H9 (cell line): ENCODE measurements at regions not wholly inside any gene's neighbourhood (a gene's known extent, or its start where the extent isn't known, plus 50 kb on each side); places are given as distances from the start of the nearest gene placed in this dataset.

Source experiments
- DNase-seq: peaks from one replicate; pipeline ENCODE4 v3.0.0-alpha.2; 2017
- H2AFZ ChIP-seq: one replicate; pipeline ENCODE4 v1.6.1; 2013; ENCODE audit warnings: mild to moderate bottlenecking, low read length, control low read depth, moderate library complexity
- H2AK5ac ChIP-seq: 2 replicates; pipeline ENCODE4 v1.6.1; 2013; ENCODE audit warnings: low read length, control low read depth, mixed read lengths; ENCODE audit not compliant: insufficient read length
- H2BK120ac ChIP-seq: one replicate; pipeline ENCODE4 v1.6.1; 2013; ENCODE audit warnings: low read depth, mild to moderate bottlenecking, low read length, control low read depth, inconsistent platforms; ENCODE audit not compliant: poor library complexity, severe bottlenecking
- H2BK12ac ChIP-seq: 2 replicates; pipeline ENCODE4 v1.6.1; 2013; ENCODE audit warnings: low read length, control low read depth, mixed read lengths, low read depth; ENCODE audit not compliant: insufficient read length
- H2BK15ac ChIP-seq: 2 replicates; pipeline ENCODE4 v1.6.1; 2013; ENCODE audit warnings: low read depth, low read length, control low read depth
- H2BK20ac ChIP-seq: one replicate; pipeline ENCODE4 v1.6.1; 2013; ENCODE audit warnings: low read depth, mild to moderate bottlenecking, low read length, control low read depth, inconsistent platforms; ENCODE audit not compliant: poor library complexity, severe bottlenecking
- H2BK5ac ChIP-seq: 2 replicates; pipeline ENCODE4 v1.6.1; 2013; ENCODE audit warnings: low read length, control low read depth, mixed read lengths; ENCODE audit not compliant: insufficient read length
- H3K14ac ChIP-seq: 2 replicates; pipeline ENCODE4 v1.6.1; 2013; ENCODE audit warnings: low read length, control low read depth; ENCODE audit not compliant: insufficient read depth
- H3K18ac ChIP-seq: 2 replicates; pipeline ENCODE4 v1.6.1; 2013; ENCODE audit warnings: low read depth, mild to moderate bottlenecking, mixed read lengths, low read length, control low read depth; ENCODE audit not compliant: insufficient read length
- H3K23ac ChIP-seq: 2 replicates; pipeline ENCODE4 v1.6.1; 2013; ENCODE audit warnings: low read length, control low read depth, mixed read lengths, low read depth; ENCODE audit not compliant: insufficient read length
- H3K23me2 ChIP-seq: 2 replicates; pipeline ENCODE4 v1.6.1; 2013; ENCODE audit warnings: low read depth, mild to moderate bottlenecking, mixed read lengths, low read length, control low read depth; ENCODE audit not compliant: insufficient read length, poor library complexity, severe bottlenecking
- H3K27ac ChIP-seq: 2 replicates; pipeline ENCODE4 v1.5.1; 2013; ENCODE audit warnings: low read length, control low read depth, mixed read lengths, low read depth; ENCODE audit not compliant: insufficient read length
- H3K27me3 ChIP-seq: 2 replicates; pipeline ENCODE4 v1.6.1; 2013; ENCODE audit warnings: low read length, control low read depth, inconsistent platforms; ENCODE audit not compliant: insufficient read depth
- H3K4ac ChIP-seq: 2 replicates; pipeline ENCODE4 v1.6.1; 2013; ENCODE audit warnings: low read depth, mild to moderate bottlenecking, control low read depth, inconsistent platforms, low read length, moderate library complexity
- H3K4me1 ChIP-seq: 2 replicates; pipeline ENCODE4 v1.6.1; 2013; ENCODE audit warnings: low read length, control low read depth, inconsistent platforms; ENCODE audit not compliant: insufficient read depth
- H3K4me2 ChIP-seq: 2 replicates; pipeline ENCODE4 v1.6.1; 2013; ENCODE audit warnings: low read length, control low read depth, mixed read lengths; ENCODE audit not compliant: insufficient read length, insufficient read depth
- H3K56ac ChIP-seq: 2 replicates; pipeline ENCODE4 v1.6.1; 2013; ENCODE audit warnings: low read depth, mild to moderate bottlenecking, mixed read lengths, low read length, control low read depth; ENCODE audit not compliant: insufficient read length
- H3K79me1 ChIP-seq: 2 replicates; pipeline ENCODE4 v1.6.1; 2013; ENCODE audit warnings: low read depth, mild to moderate bottlenecking, moderate library complexity, low read length, control low read depth, inconsistent platforms; ENCODE audit not compliant: insufficient read depth, poor library complexity, severe bottlenecking
- H3K79me2 ChIP-seq: 2 replicates; pipeline ENCODE4 v1.6.1; 2013; ENCODE audit warnings: low read length, control low read depth, inconsistent platforms; ENCODE audit not compliant: insufficient read depth
- H3K9ac ChIP-seq: 2 replicates; pipeline ENCODE4 v1.6.1; 2013; ENCODE audit warnings: low read length, control low read depth, mixed read lengths; ENCODE audit not compliant: insufficient read length; ENCODE audit errors: extremely low read depth
- H3K9me3 ChIP-seq: one replicate; pipeline ENCODE4 v1.6.1; 2013; ENCODE audit warnings: low read depth, low read length, inconsistent platforms; ENCODE audit not compliant: control insufficient read depth
- H3T11ph ChIP-seq: one replicate; pipeline ENCODE4 v1.6.1; 2013; ENCODE audit warnings: mild to moderate bottlenecking, low read length, control low read depth, inconsistent platforms
- H4K20me1 ChIP-seq: one replicate; pipeline ENCODE4 v1.6.1; 2013; ENCODE audit not compliant: control insufficient read depth, insufficient read length, insufficient read depth
- H4K5ac ChIP-seq: 2 replicates; pipeline ENCODE4 v1.6.1; 2013; ENCODE audit warnings: low read depth, mild to moderate bottlenecking, mixed read lengths, low read length, control low read depth; ENCODE audit not compliant: insufficient read length
- H4K8ac ChIP-seq: replicated peaks from 2 replicates; pipeline ENCODE4 v1.6.1; 2013; ENCODE audit warnings: low read length, control low read depth, mixed read lengths, low read depth; ENCODE audit not compliant: insufficient read length
- H4K91ac ChIP-seq: 2 replicates; pipeline ENCODE4 v1.6.1; 2013; ENCODE audit warnings: low read depth, mild to moderate bottlenecking, moderate library complexity, mixed read lengths, low read length, control low read depth; ENCODE audit not compliant: insufficient read length
- H3K27ac Mint-ChIP-seq, 3 experiments: 2 replicates in 2 of 3; 3 replicates in 1 of 3; pipeline ENCODE4 v1.8.0; 2020 to 2021; ENCODE audit warnings: mixed read lengths in 3 of 3, mild to moderate bottlenecking in 1 of 3, moderate library complexity in 1 of 3
- H3K27me3 Mint-ChIP-seq: 2 replicates; pipeline ENCODE4 v1.8.0; 2021; ENCODE audit warnings: low read depth, mild to moderate bottlenecking, moderate library complexity, mixed read lengths
- H3K36me3 Mint-ChIP-seq, 3 experiments: 2 replicates in 2 of 3; 3 replicates in 1 of 3; pipeline ENCODE4 v1.8.0; 2020 to 2021; ENCODE audit warnings: low read depth in 3 of 3, mixed read lengths in 3 of 3; ENCODE audit not compliant: insufficient read depth in 1 of 3
- H3K4me1 Mint-ChIP-seq, 2 experiments: 2 replicates each; pipeline ENCODE4 v1.8.0; 2020; ENCODE audit warnings: mixed read lengths in 2 of 2
- H3K4me3 Mint-ChIP-seq, 2 experiments: 2 replicates in 1 of 2; 3 replicates in 1 of 2; pipeline ENCODE4 v1.8.0; 2020 to 2021; ENCODE audit warnings: mild to moderate bottlenecking in 2 of 2, mixed read lengths in 2 of 2, moderate library complexity in 1 of 2
- H3K9me3 Mint-ChIP-seq, 2 experiments: 2 replicates in 1 of 2; 3 replicates in 1 of 2; pipeline ENCODE4 v1.8.0; 2020; ENCODE audit warnings: mild to moderate bottlenecking in 2 of 2, mixed read lengths in 2 of 2, moderate library complexity in 1 of 2
- CTCF ChIP-seq: fragments of 200-600 bp; sonication (generic); conservative IDR thresholded peaks from 3 replicates; pipeline ENCODE4 v1.8.0; 2021; ENCODE audit warnings: antibody characterized with exemption, mild to moderate bottlenecking
- WGBS: extraction: QIAGEN DNeasy Blood & Tissue Kit; methylation state at CpG from one replicate; pipeline ENCODE4 v1.1.7; 2013; ENCODE audit warnings: missing lambda C conversion rate, low lambda C conversion rate, mixed read lengths; ENCODE audit not compliant: insufficient read length; ENCODE audit errors: extremely low coverage; 5-methylcytosine and 5-hydroxymethylcytosine counted together

GRCh38 chr4:146032234-146032860, 93.7 kb upstream of the ZNF827 start:
- Histone ChIP-seq H3K14ac (no peak overlapping the region), H4K91ac (no peak overlapping the region), H3K4me1 (peaks cover 7% of the 10 kb centered on the region; the same call in 1 of the 2 replicates), H4K5ac (no peak overlapping the region), H4K8ac (no peak overlapping the region), H3K79me2 (no peaks in the 10 kb centered on the region), H2AK5ac (no peak overlapping the region), H3K9ac (no peak overlapping the region), H2AFZ (no peak overlapping the region), H3K27me3 (no peaks in the 10 kb centered on the region), H3K23me2 (no peaks in the 10 kb centered on the region), H2BK12ac (no peak overlapping the region), H3K23ac (no peak overlapping the region), H3T11ph (no peak overlapping the region), H2BK5ac (no peak overlapping the region), H2BK15ac (no peak overlapping the region), H3K4ac (no peak overlapping the region), H3K9me3 (no peaks in the 10 kb centered on the region), H2BK20ac (no peak overlapping the region), H3K56ac (no peak overlapping the region), H3K27ac (no peak overlapping the region), H3K79me1 (no peaks in the 10 kb centered on the region), H2BK120ac (no peak overlapping the region), H3K18ac (no peak overlapping the region), H4K20me1 (no peaks in the 10 kb centered on the region), H3K4me2 (no peak overlapping the region)
- Mint-ChIP-seq H3K4me3 (no peak overlapping the region), H3K9me3 (peaks cover 4 to 7% of the 10 kb centered on the region in 2 experiments; a peak in 3 of 5 replicates), H3K4me1 (peaks cover 27 to 34% of the 10 kb centered on the region in 2 experiments), H3K27me3 (no peaks in the 10 kb centered on the region), H3K27ac (no peak overlapping the region; a peak in 1 of 7 replicates), H3K36me3 (peaks cover 0 to 8% (median 0%) of the 10 kb centered on the region in 3 experiments; a peak in 2 of 7 replicates)
- DNase-seq, result peak; percentile 44
- WGBS, result no CpG with 5 or more reads among the region's 7 CpGs
- TF ChIP-seq CTCF, result no peak
